GM19452 (cell line): ENCODE measurements at regions not wholly inside any gene's neighbourhood (a gene's known extent, or its start where the extent isn't known, plus 50 kb on each side); places are given as distances from the start of the nearest gene placed in this dataset.
"Not testable (repeated sequence)": the region's sequence is repeated elsewhere in the genome, so short reads cannot be mapped to it uniquely, and the experiment has no call there.

Source experiments
- ATAC-seq: cut with Tn5 transposase; IDR thresholded peaks from one replicate; pipeline ENCODE4 v1.9.1; 2021; ENCODE audit not compliant: unreplicated experiment

- ATAC-seq: no peak
Measured at GRCh38 chr20:52447225-52447551, 255.6 kb upstream of the ZFP64 start.

GRCh38 chr20:52446421-52447224, 255.0 kb upstream of the ZFP64 start:
- no peak for ATAC-seq

GRCh38 chr20:52444455-52444854, 252.9 kb upstream of the ZFP64 start:
- ATAC-seq: no peak

GRCh38 chr20:52443874-52444273, 252.3 kb upstream of the ZFP64 start:
- no peak for ATAC-seq

GRCh38 chr20:52441710-52442109, 250.1 kb upstream of the ZFP64 start:
- ATAC-seq: no peak

GRCh38 chr20:52439375-52439774, 247.8 kb upstream of the ZFP64 start:
- no peak for ATAC-seq

- ATAC-seq: no peak
Measured at GRCh38 chr20:52438326-52438963, 246.9 kb upstream of the ZFP64 start.

- no peak for ATAC-seq
Measured at GRCh38 chr20:52434453-52434852, 242.9 kb upstream of the ZFP64 start.

GRCh38 chr20:52434041-52434425, 242.5 kb upstream of the ZFP64 start:
- ATAC-seq: no peak

GRCh38 chr20:52433326-52434040, 241.9 kb upstream of the ZFP64 start:
- no peak for ATAC-seq

- ATAC-seq: no peak
Measured at GRCh38 chr20:52432740-52433139, 241.2 kb upstream of the ZFP64 start.

- no peak for ATAC-seq
Measured at GRCh38 chr20:52429029-52429428, 237.4 kb upstream of the ZFP64 start.

GRCh38 chr20:52427960-52428359, 236.4 kb upstream of the ZFP64 start:
- no peak for ATAC-seq

GRCh38 chr20:52426856-52427255, 235.3 kb upstream of the ZFP64 start:
- no peak for ATAC-seq

GRCh38 chr20:52425701-52426100, 234.1 kb upstream of the ZFP64 start:
- ATAC-seq: no peak

GRCh38 chr20:52425253-52425652, 233.7 kb upstream of the ZFP64 start:
- ATAC-seq: no peak

GRCh38 chr20:52424357-52424942, 232.9 kb upstream of the ZFP64 start:
- ATAC-seq: not testable (repeated sequence)

- not testable (repeated sequence) for ATAC-seq
Measured at GRCh38 chr20:52423536-52424140, 232.1 kb upstream of the ZFP64 start.

- no peak for ATAC-seq
Measured at GRCh38 chr20:52422574-52423336, 231.2 kb upstream of the ZFP64 start.

GRCh38 chr20:52420805-52421204, 229.2 kb upstream of the ZFP64 start:
- no peak for ATAC-seq

GRCh38 chr20:52419205-52419604, 227.6 kb upstream of the ZFP64 start:
- ATAC-seq: no peak
